Trophoblast cell (in vitro differentiated cells and primary cell): ENCODE measurements at regions not wholly inside any gene's neighbourhood (a gene's known extent, or its start where the extent isn't known, plus 50 kb on each side); places are given as distances from the start of the nearest gene placed in this dataset.

Experiments used
- DNase-seq, 2 donors: peaks; one replicate each; pipeline ENCODE4 v3.0.0-alpha.2; 2016
- H2AFZ ChIP-seq: 2 replicates; pipeline ENCODE4 v1.6.1; 2013; ENCODE audit warnings: low read length, moderate library complexity, mild to moderate bottlenecking; ENCODE audit not compliant: insufficient read depth, poor library complexity
- H2AK5ac ChIP-seq: 2 replicates; pipeline ENCODE4 v1.6.1; 2013; ENCODE audit warnings: mild to moderate bottlenecking, low read length
- H2BK120ac ChIP-seq: 2 replicates; pipeline ENCODE4 v1.6.1; 2013; ENCODE audit warnings: low read length, mild to moderate bottlenecking, moderate library complexity; ENCODE audit not compliant: insufficient read depth, poor library complexity
- H2BK12ac ChIP-seq: 2 replicates; pipeline ENCODE4 v1.6.1; 2013; ENCODE audit warnings: mild to moderate bottlenecking, low read length, moderate library complexity
- H2BK5ac ChIP-seq: 2 replicates; pipeline ENCODE4 v1.6.1; 2013; ENCODE audit warnings: low read length, low read depth, moderate library complexity, mild to moderate bottlenecking; ENCODE audit not compliant: poor library complexity
- H3K14ac ChIP-seq: 2 replicates; pipeline ENCODE4 v1.6.1; 2013; ENCODE audit warnings: mild to moderate bottlenecking, low read length
- H3K18ac ChIP-seq: 2 replicates; pipeline ENCODE4 v1.6.1; 2013; ENCODE audit warnings: mild to moderate bottlenecking, low read length
- H3K23ac ChIP-seq: 2 replicates; pipeline ENCODE4 v1.6.1; 2013; ENCODE audit warnings: low read length
- H3K27ac ChIP-seq: 2 replicates; pipeline ENCODE4 v1.5.1; 2013; ENCODE audit warnings: low read depth, mild to moderate bottlenecking, inconsistent platforms, low read length, moderate library complexity
- H3K27me3 ChIP-seq: 2 replicates; pipeline ENCODE4 v1.6.1; 2013; ENCODE audit warnings: inconsistent platforms, mild to moderate bottlenecking, low read length, moderate library complexity; ENCODE audit not compliant: insufficient read depth
- H3K36me3 ChIP-seq, 2 experiments: 1 replicate in 1 of 2; 2 replicates in 1 of 2; pipeline ENCODE4 v1.6.1; 2013; ENCODE audit warnings: low read length in 2 of 2, mild to moderate bottlenecking in 2 of 2, moderate library complexity in 1 of 2; ENCODE audit not compliant: insufficient read depth in 2 of 2, control insufficient read depth in 1 of 2
- H3K4ac ChIP-seq: 2 replicates; pipeline ENCODE4 v1.6.1; 2013; ENCODE audit warnings: low read depth, mild to moderate bottlenecking, low read length, moderate library complexity
- H3K4me1 ChIP-seq, 2 experiments: 1 replicate in 1 of 2; 2 replicates in 1 of 2; pipeline ENCODE4 v1.6.1; 2013; ENCODE audit warnings: low read length in 2 of 2, mild to moderate bottlenecking in 2 of 2, moderate library complexity in 1 of 2; ENCODE audit not compliant: insufficient read depth in 2 of 2, control insufficient read depth in 1 of 2
- H3K4me2 ChIP-seq: 2 replicates; pipeline ENCODE4 v1.6.1; 2013; ENCODE audit warnings: inconsistent platforms, mild to moderate bottlenecking, low read length, moderate library complexity
- H3K4me3 ChIP-seq: 2 replicates; pipeline ENCODE4 v1.5.1; 2013; ENCODE audit warnings: mild to moderate bottlenecking, low read depth, low read length, inconsistent platforms
- H3K79me1 ChIP-seq: one replicate; pipeline ENCODE4 v1.6.1; 2013; ENCODE audit warnings: low read length
- H3K79me2 ChIP-seq: 2 replicates; pipeline ENCODE4 v1.6.1; 2013; ENCODE audit warnings: low read length, mild to moderate bottlenecking; ENCODE audit not compliant: control insufficient read depth, insufficient read depth, poor library complexity
- H3K9ac ChIP-seq: 2 replicates; pipeline ENCODE4 v1.6.1; 2013; ENCODE audit warnings: mild to moderate bottlenecking, low read length
- H3K9me3 ChIP-seq: 2 replicates; pipeline ENCODE4 v1.6.1; 2013; ENCODE audit warnings: low read depth, mild to moderate bottlenecking, control low read depth, inconsistent platforms, low read length; ENCODE audit not compliant: insufficient read depth
- H4K12ac ChIP-seq: 2 replicates; pipeline ENCODE4 v1.6.1; 2013; ENCODE audit warnings: low read depth, mild to moderate bottlenecking, low read length, moderate library complexity
- H4K8ac ChIP-seq: 2 replicates; pipeline ENCODE4 v1.6.1; 2013; ENCODE audit warnings: low read depth, mild to moderate bottlenecking, low read length, moderate library complexity
- H4K91ac ChIP-seq: one replicate; pipeline ENCODE4 v1.6.1; 2013; ENCODE audit warnings: low read depth, mild to moderate bottlenecking, low read length, moderate library complexity
- WGBS: extraction: QIAGEN DNeasy Blood & Tissue Kit; methylation state at CpG from one replicate; pipeline ENCODE4 v1.1.7; 2013; ENCODE audit warnings: missing lambda C conversion rate; ENCODE audit not compliant: insufficient read length, insufficient coverage; ENCODE audit errors: extremely low coverage; 5-methylcytosine and 5-hydroxymethylcytosine counted together

GRCh38 chr3:164095279-164095678 is 983.0 kb downstream of the SI start:
- Histone ChIP-seq H3K4me1 (no peaks in the 10 kb centered on the region), H2AK5ac (no peak overlapping the region), H2BK5ac (no peak overlapping the region), H3K9me3 (no peaks in the 10 kb centered on the region), H3K27ac (no peak overlapping the region), H3K79me1 (no peaks in the 10 kb centered on the region), H3K18ac (no peak overlapping the region), H3K79me2 (no peaks in the 10 kb centered on the region), H4K8ac (no peak overlapping the region), H4K12ac (no peak overlapping the region), H2BK12ac (no peak overlapping the region), H3K14ac (no peak overlapping the region), H2AFZ (no peak overlapping the region), H3K27me3 (no peaks in the 10 kb centered on the region), H3K9ac (no peak overlapping the region), H3K4me2 (no peak overlapping the region), H3K23ac (no peak overlapping the region), H3K4ac (no peak overlapping the region), H3K36me3 (no peaks in the 10 kb centered on the region), H2BK120ac (no peak overlapping the region), H4K91ac (no peak overlapping the region), H3K4me3 (no peak overlapping the region)
- no CpG with 5 or more reads among the region's 3 CpGs for WGBS
- DNase-seq: no peak

- H3K4me1 ChIP-seq: no peaks in the 10 kb centered on the region
- no peak overlapping the region for H2BK120ac ChIP-seq
- no peak for DNase-seq
- no peak overlapping the region for H3K9ac ChIP-seq
- WGBS: no CpG with 5 or more reads among the region's 1 CpG
- no peak overlapping the region for H4K8ac ChIP-seq
- H3K27me3 ChIP-seq: no peaks in the 10 kb centered on the region
- no peak overlapping the region for H3K4ac ChIP-seq
- H2AK5ac ChIP-seq: no peak overlapping the region
- H3K18ac ChIP-seq: no peak overlapping the region
- H4K91ac ChIP-seq: no peak overlapping the region
- no peaks in the 10 kb centered on the region for H3K79me2 ChIP-seq
- H2AFZ ChIP-seq: no peak overlapping the region
- no peak overlapping the region for H3K23ac ChIP-seq
- no peak overlapping the region for H3K4me3 ChIP-seq
- no peaks in the 10 kb centered on the region for H3K79me1 ChIP-seq
- no peak overlapping the region for H3K14ac ChIP-seq
- no peak overlapping the region for H3K4me2 ChIP-seq
- H3K27ac ChIP-seq: no peak overlapping the region
- no peaks in the 10 kb centered on the region for H3K36me3 ChIP-seq
- no peak overlapping the region for H2BK12ac ChIP-seq
- H3K9me3 ChIP-seq: no peaks in the 10 kb centered on the region
- H2BK5ac ChIP-seq: no peak overlapping the region
- no peak overlapping the region for H4K12ac ChIP-seq
Measured at GRCh38 chr3:164094546-164094945, 983.8 kb downstream of the SI start.

- no peak for DNase-seq
- Histone ChIP-seq H3K23ac (no peak overlapping the region), H3K4me3 (no peak overlapping the region), H2BK120ac (no peak overlapping the region), H3K79me1 (no peaks in the 10 kb centered on the region), H3K27me3 (no peaks in the 10 kb centered on the region), H3K36me3 (no peaks in the 10 kb centered on the region), H2AFZ (no peak overlapping the region), H3K9ac (no peak overlapping the region), H3K27ac (no peak overlapping the region), H3K79me2 (no peaks in the 10 kb centered on the region), H3K4me1 (no peaks in the 10 kb centered on the region), H4K12ac (no peak overlapping the region), H2BK5ac (no peak overlapping the region), H3K9me3 (no peaks in the 10 kb centered on the region), H3K14ac (no peak overlapping the region), H4K91ac (no peak overlapping the region), H3K4ac (no peak overlapping the region), H3K4me2 (no peak overlapping the region), H4K8ac (no peak overlapping the region), H2AK5ac (no peak overlapping the region), H3K18ac (no peak overlapping the region), H2BK12ac (no peak overlapping the region)
- WGBS: no CpG with 5 or more reads among the region's 2 CpGs
Measured at GRCh38 chr3:164080208-164080607, 998.1 kb downstream of the SI start.

GRCh38 chr3:164064298-164064697 is 1014.0 kb downstream of the SI start:
- H3K27me3 ChIP-seq: no peaks in the 10 kb centered on the region
- no peak overlapping the region for H3K4me3 ChIP-seq
- H2BK12ac ChIP-seq: no peak overlapping the region
- no peak overlapping the region for H3K4ac ChIP-seq
- H3K4me2 ChIP-seq: no peak overlapping the region
- H3K79me2 ChIP-seq: no peaks in the 10 kb centered on the region
- H4K8ac ChIP-seq: no peak overlapping the region
- H2AFZ ChIP-seq: no peak overlapping the region
- H4K12ac ChIP-seq: no peak overlapping the region
- DNase-seq: no peak
- H3K14ac ChIP-seq: no peak overlapping the region
- H2AK5ac ChIP-seq: no peak overlapping the region
- no peaks in the 10 kb centered on the region for H3K4me1 ChIP-seq
- no peaks in the 10 kb centered on the region for H3K79me1 ChIP-seq
- no CpG with 5 or more reads among the region's 1 CpG for WGBS
- H2BK120ac ChIP-seq: no peak overlapping the region
- H2BK5ac ChIP-seq: no peak overlapping the region
- no peaks in the 10 kb centered on the region for H3K9me3 ChIP-seq
- H3K27ac ChIP-seq: no peak overlapping the region
- H3K36me3 ChIP-seq: no peaks in the 10 kb centered on the region
- no peak overlapping the region for H3K18ac ChIP-seq
- H4K91ac ChIP-seq: no peak overlapping the region
- no peak overlapping the region for H3K23ac ChIP-seq
- no peak overlapping the region for H3K9ac ChIP-seq
